GM12892 (cell line): ENCODE measurements at regions not wholly inside any gene's neighbourhood (a gene's known extent, or its start where the extent isn't known, plus 50 kb on each side); places are given as distances from the start of the nearest gene placed in this dataset.
"Not testable (repeated sequence)": the region's sequence is repeated elsewhere in the genome, so short reads cannot be mapped to it uniquely, and the experiment has no call there.

Experiments used
- POLR2A ChIP-seq: IDR thresholded peaks from 2 replicates; pipeline ENCODE4 v1.6.1; 2011; ENCODE audit warnings: low read depth, low read length, control low read depth
- TAF1 ChIP-seq: IDR thresholded peaks from 2 replicates; pipeline ENCODE4 v1.6.1; 2011; ENCODE audit warnings: low read depth, mild to moderate bottlenecking, control low read depth, low read length, borderline replicate concordance

DNA sequence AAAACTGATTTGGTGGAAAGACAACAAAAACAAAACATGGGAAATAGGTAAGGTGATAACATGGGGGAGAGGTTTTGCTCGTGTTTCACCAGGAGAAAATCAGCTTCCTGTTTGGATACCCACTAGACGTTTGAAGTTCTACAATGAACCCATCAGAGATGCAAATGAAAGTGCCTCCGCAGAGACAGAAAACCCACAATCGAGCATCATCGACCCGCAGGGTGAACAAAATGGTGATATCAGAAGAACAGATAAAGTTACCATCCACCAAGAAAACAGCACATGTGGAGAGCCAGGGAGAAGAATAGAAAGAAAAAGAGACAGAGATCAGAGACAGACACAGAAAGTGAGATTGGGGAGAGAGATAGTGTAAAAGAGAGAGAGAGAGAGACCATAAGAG lies 83.4 kb downstream of the UNC93B1 start:
- not testable (repeated sequence) for TF ChIP-seq POLR2A, TAF1
